Testis (tissue), 2 donors: ENCODE measurements at regions not wholly inside any gene's neighbourhood (a gene's known extent, or its start where the extent isn't known, plus 50 kb on each side); places are given as distances from the start of the nearest gene placed in this dataset.

Experiments used
- POLR2A ChIP-seq: fragments of 450-650 bp; IDR thresholded peaks from one replicate; pipeline ENCODE4 v1.6.1; 2017; ENCODE audit warnings: antibody characterized with exemption, mild to moderate bottlenecking, moderate library complexity
- TF ChIP-seq, protein P1 (sequence below), 3 experiments: fragments of 450-650 bp in 2 of 3; fragments of 200-600 bp in 1 of 3; sonication (generic) in 1 of 3; IDR thresholded peaks; one replicate each; pipeline ENCODE4 v1.5.1; 2016 to 2019; ENCODE audit warnings: antibody characterized with exemption in 3 of 3, mild to moderate bottlenecking in 2 of 3, moderate library complexity in 1 of 3

DNA sequence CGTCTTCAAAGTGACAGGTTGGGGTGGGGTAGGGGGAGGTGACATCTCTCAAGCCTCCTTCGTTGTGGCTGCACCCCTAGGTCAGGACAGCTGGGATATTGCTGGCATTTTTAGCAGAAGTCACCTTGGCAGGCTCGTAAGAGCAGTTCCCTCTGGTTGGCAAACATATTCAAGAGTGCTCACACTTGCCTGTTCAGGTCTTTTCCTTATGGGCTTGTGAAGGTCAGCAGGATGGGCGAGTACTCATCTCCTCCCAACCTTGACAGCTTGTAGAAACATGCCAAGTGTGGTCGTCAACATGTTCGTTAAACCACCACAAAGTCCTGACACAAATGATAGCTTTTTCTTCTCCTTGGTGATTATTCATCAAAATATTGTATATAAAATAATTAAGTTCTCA, 113.6 kb downstream of the HDGFL1 start:
- TF ChIP-seq, protein P1, sequence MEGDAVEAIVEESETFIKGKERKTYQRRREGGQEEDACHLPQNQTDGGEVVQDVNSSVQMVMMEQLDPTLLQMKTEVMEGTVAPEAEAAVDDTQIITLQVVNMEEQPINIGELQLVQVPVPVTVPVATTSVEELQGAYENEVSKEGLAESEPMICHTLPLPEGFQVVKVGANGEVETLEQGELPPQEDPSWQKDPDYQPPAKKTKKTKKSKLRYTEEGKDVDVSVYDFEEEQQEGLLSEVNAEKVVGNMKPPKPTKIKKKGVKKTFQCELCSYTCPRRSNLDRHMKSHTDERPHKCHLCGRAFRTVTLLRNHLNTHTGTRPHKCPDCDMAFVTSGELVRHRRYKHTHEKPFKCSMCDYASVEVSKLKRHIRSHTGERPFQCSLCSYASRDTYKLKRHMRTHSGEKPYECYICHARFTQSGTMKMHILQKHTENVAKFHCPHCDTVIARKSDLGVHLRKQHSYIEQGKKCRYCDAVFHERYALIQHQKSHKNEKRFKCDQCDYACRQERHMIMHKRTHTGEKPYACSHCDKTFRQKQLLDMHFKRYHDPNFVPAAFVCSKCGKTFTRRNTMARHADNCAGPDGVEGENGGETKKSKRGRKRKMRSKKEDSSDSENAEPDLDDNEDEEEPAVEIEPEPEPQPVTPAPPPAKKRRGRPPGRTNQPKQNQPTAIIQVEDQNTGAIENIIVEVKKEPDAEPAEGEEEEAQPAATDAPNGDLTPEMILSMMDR (IDR thresholded peaks at IDR 0.05) = no peak
- no peak for TF ChIP-seq POLR2A
